ENCODE measurements at regions not wholly inside any gene's neighbourhood (a gene's known extent, or its start where the extent isn't known, plus 50 kb on each side); places are given as distances from the start of the nearest gene placed in this dataset.

DNA sequence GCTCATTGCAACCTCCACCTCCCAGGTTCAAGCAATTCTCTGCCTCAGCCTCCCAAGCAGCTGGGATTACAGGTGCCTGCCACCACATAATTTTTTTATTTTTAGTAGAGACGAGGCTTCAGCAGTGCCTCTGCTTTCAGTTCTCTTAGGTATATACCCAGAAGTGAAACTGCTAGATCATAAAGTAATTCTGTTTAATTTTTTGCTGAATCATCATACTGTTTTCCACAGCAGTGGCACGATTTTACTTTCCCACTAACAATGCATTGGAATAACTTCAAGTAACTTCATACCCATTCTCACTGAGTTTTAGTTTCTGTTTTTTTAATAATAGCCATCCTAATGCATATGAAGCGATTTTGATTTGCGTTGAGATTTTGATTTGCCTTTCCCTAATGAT lies 148.0 kb upstream of the G2E3 start:
- Histone ChIP-seq H3F3A (replicated peaks; ENCODE audit: low read depth) (no peaks in the 10 kb centered on the region), H3K4me1 (ENCODE audit: insufficient read depth) (no peaks in the 10 kb centered on the region), H3K36me3 (ENCODE audit: insufficient read depth) (no peaks in the 10 kb centered on the region), H3K4me3 (no peak overlapping the region), H3K79me2 (replicated peaks; ENCODE audit: insufficient read depth) (no peaks in the 10 kb centered on the region), H3K27me3 (ENCODE audit: insufficient read depth) (no peaks in the 10 kb centered on the region), H3K27ac (ENCODE audit: low read depth) (no peak overlapping the region), H4K20me1 (replicated peaks; ENCODE audit: insufficient read depth) (no peaks in the 10 kb centered on the region), H3K4me2 (no peak overlapping the region), H2AFZ (no peak overlapping the region), H3K9me2 (ENCODE audit: insufficient read depth) (peaks cover 3% of the 10 kb centered on the region; the same call in 1 of the 2 replicates)
- DNase-seq (ENCODE audit: low spot score) (no peak), ATAC-seq (no peak)
- no peak for TF ChIP-seq ZNF331 (CRISPR knock-in tag; IDR thresholded peaks at IDR 0.05; ENCODE audit: low read depth)
- TF ChIP-seq, protein P1, sequence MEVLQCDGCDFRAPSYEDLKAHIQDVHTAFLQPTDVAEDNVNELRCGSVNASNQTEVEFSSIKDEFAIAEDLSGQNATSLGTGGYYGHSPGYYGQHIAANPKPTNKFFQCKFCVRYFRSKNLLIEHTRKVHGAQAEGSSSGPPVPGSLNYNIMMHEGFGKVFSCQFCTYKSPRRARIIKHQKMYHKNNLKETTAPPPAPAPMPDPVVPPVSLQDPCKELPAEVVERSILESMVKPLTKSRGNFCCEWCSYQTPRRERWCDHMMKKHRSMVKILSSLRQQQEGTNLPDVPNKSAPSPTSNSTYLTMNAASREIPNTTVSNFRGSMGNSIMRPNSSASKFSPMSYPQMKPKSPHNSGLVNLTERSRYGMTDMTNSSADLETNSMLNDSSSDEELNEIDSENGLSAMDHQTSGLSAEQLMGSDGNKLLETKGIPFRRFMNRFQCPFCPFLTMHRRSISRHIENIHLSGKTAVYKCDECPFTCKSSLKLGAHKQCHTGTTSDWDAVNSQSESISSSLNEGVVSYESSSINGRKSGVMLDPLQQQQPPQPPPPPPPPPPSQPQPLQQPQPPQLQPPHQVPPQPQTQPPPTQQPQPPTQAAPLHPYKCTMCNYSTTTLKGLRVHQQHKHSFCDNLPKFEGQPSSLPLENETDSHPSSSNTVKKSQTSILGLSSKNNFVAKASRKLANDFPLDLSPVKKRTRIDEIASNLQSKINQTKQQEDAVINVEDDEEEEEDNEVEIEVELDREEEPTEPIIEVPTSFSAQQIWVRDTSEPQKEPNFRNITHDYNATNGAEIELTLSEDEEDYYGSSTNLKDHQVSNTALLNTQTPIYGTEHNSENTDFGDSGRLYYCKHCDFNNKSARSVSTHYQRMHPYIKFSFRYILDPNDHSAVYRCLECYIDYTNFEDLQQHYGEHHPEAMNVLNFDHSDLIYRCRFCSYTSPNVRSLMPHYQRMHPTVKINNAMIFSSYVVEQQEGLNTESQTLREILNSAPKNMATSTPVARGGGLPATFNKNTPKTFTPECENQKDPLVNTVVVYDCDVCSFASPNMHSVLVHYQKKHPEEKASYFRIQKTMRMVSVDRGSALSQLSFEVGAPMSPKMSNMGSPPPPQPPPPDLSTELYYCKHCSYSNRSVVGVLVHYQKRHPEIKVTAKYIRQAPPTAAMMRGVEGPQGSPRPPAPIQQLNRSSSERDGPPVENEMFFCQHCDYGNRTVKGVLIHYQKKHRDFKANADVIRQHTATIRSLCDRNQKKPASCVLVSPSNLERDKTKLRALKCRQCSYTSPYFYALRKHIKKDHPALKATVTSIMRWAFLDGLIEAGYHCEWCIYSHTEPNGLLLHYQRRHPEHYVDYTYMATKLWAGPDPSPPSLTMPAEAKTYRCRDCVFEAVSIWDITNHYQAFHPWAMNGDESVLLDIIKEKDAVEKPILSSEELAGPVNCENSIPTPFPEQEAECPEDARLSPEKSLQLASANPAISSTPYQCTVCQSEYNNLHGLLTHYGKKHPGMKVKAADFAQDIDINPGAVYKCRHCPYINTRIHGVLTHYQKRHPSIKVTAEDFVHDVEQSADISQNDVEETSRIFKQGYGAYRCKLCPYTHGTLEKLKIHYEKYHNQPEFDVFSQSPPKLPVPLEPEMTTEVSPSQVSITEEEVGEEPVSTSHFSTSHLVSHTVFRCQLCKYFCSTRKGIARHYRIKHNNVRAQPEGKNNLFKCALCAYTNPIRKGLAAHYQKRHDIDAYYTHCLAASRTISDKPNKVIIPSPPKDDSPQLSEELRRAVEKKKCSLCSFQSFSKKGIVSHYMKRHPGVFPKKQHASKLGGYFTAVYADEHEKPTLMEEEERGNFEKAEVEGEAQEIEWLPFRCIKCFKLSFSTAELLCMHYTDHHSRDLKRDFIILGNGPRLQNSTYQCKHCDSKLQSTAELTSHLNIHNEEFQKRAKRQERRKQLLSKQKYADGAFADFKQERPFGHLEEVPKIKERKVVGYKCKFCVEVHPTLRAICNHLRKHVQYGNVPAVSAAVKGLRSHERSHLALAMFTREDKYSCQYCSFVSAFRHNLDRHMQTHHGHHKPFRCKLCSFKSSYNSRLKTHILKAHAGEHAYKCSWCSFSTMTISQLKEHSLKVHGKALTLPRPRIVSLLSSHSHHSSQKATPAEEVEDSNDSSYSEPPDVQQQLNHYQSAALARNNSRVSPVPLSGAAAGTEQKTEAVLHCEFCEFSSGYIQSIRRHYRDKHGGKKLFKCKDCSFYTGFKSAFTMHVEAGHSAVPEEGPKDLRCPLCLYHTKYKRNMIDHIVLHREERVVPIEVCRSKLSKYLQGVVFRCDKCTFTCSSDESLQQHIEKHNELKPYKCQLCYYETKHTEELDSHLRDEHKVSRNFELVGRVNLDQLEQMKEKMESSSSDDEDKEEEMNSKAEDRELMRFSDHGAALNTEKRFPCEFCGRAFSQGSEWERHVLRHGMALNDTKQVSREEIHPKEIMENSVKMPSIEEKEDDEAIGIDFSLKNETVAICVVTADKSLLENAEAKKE (CRISPR knock-in tag; IDR thresholded peaks at IDR 0.05) = no peak
- TF ChIP-seq, protein P2, sequence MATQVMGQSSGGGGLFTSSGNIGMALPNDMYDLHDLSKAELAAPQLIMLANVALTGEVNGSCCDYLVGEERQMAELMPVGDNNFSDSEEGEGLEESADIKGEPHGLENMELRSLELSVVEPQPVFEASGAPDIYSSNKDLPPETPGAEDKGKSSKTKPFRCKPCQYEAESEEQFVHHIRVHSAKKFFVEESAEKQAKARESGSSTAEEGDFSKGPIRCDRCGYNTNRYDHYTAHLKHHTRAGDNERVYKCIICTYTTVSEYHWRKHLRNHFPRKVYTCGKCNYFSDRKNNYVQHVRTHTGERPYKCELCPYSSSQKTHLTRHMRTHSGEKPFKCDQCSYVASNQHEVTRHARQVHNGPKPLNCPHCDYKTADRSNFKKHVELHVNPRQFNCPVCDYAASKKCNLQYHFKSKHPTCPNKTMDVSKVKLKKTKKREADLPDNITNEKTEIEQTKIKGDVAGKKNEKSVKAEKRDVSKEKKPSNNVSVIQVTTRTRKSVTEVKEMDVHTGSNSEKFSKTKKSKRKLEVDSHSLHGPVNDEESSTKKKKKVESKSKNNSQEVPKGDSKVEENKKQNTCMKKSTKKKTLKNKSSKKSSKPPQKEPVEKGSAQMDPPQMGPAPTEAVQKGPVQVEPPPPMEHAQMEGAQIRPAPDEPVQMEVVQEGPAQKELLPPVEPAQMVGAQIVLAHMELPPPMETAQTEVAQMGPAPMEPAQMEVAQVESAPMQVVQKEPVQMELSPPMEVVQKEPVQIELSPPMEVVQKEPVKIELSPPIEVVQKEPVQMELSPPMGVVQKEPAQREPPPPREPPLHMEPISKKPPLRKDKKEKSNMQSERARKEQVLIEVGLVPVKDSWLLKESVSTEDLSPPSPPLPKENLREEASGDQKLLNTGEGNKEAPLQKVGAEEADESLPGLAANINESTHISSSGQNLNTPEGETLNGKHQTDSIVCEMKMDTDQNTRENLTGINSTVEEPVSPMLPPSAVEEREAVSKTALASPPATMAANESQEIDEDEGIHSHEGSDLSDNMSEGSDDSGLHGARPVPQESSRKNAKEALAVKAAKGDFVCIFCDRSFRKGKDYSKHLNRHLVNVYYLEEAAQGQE (IDR thresholded peaks at IDR 0.05; ENCODE audit: unreplicated experiment) = no peak
- TF ChIP-seq EZH2 (IDR thresholded peaks at IDR 0.05; ENCODE audit: low read depth, unreplicated experiment) = no peak
- no peak for TF ChIP-seq POLR2AphosphoS5 (IDR thresholded peaks at IDR 0.05; ENCODE audit: low read depth)
- no peak for TF ChIP-seq ZNF114 (CRISPR knock-in tag; IDR thresholded peaks at IDR 0.05)
- TF ChIP-seq EZH2phosphoT487 (IDR thresholded peaks at IDR 0.05; ENCODE audit: unreplicated experiment) = no peak
- TF ChIP-seq, protein P3, sequence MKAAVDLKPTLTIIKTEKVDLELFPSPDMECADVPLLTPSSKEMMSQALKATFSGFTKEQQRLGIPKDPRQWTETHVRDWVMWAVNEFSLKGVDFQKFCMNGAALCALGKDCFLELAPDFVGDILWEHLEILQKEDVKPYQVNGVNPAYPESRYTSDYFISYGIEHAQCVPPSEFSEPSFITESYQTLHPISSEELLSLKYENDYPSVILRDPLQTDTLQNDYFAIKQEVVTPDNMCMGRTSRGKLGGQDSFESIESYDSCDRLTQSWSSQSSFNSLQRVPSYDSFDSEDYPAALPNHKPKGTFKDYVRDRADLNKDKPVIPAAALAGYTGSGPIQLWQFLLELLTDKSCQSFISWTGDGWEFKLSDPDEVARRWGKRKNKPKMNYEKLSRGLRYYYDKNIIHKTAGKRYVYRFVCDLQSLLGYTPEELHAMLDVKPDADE (IDR thresholded peaks at IDR 0.05) = no peak
- TF ChIP-seq, protein P4, sequence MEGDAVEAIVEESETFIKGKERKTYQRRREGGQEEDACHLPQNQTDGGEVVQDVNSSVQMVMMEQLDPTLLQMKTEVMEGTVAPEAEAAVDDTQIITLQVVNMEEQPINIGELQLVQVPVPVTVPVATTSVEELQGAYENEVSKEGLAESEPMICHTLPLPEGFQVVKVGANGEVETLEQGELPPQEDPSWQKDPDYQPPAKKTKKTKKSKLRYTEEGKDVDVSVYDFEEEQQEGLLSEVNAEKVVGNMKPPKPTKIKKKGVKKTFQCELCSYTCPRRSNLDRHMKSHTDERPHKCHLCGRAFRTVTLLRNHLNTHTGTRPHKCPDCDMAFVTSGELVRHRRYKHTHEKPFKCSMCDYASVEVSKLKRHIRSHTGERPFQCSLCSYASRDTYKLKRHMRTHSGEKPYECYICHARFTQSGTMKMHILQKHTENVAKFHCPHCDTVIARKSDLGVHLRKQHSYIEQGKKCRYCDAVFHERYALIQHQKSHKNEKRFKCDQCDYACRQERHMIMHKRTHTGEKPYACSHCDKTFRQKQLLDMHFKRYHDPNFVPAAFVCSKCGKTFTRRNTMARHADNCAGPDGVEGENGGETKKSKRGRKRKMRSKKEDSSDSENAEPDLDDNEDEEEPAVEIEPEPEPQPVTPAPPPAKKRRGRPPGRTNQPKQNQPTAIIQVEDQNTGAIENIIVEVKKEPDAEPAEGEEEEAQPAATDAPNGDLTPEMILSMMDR (conservative IDR thresholded peaks at IDR 0.05; ENCODE audit: low read depth in 2 of 2) = no peak
- no peak for TF ChIP-seq JUNB (IDR thresholded peaks at IDR 0.05; ENCODE audit: unreplicated experiment)
- no peak for TF ChIP-seq CREB1 (CRISPR knock-in tag; IDR thresholded peaks at IDR 0.05; ENCODE audit: low read depth)
- no peak for TF ChIP-seq STAT1 (IDR thresholded peaks at IDR 0.05; ENCODE audit: unreplicated experiment)
- TF ChIP-seq NANOG (IDR thresholded peaks at IDR 0.05; ENCODE audit: borderline replicate concordance) = no peak
- Mint-ChIP-seq H3K9me3 (peaks cover 26% of the 10 kb centered on the region; the same call in 2 of the 3 replicates), H3K27ac (no peak overlapping the region), H3K36me3 (ENCODE audit: low read depth) (peaks cover 21% of the 10 kb centered on the region; the same call in 1 of the 3 replicates), H3K4me3 (no peak overlapping the region), H3K27me3 (ENCODE audit: insufficient read depth, low read depth, poor library complexity) (no peaks in the 10 kb centered on the region), H3K4me1 (no peaks in the 10 kb centered on the region)

Data from GM23338 (cell line).